IPS-18c (cell line): ENCODE measurements at regions not wholly inside any gene's neighbourhood (a gene's known extent, or its start where the extent isn't known, plus 50 kb on each side); places are given as distances from the start of the nearest gene placed in this dataset.

Experiments used
- H3K4me3 ChIP-seq: 2 replicates; pipeline ENCODE4 v1.7.0; 2013; ENCODE audit warnings: low read depth, mild to moderate bottlenecking, low read length, moderate library complexity; ENCODE audit not compliant: insufficient read depth
- H3K9me3 ChIP-seq: one replicate; pipeline ENCODE4 v1.6.1; 2013; ENCODE audit warnings: mild to moderate bottlenecking, low read length, moderate library complexity; ENCODE audit not compliant: control insufficient read depth, insufficient read depth

DNA sequence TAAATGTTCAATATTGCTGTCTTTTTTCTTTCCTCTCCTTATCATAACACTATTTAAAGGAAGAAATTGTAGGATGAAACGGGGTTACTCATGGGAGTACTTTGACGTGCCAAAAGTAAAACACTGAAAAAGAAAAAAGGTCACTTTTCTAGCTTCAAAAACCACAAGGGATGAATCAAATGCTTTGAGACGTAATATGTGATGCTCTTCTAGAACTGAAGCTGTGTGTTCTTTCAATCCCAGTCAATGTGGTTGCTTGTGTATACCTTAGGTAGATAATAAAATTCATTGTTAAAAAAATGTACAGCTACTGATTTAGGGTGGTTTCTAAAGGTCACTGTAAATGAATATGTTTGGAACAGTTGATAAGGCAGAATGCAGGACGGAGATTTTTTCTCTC lies 538.8 kb upstream of the ZNF717 start:
- Histone ChIP-seq H3K9me3 (no peaks in the 10 kb centered on the region), H3K4me3 (no peak overlapping the region)

GRCh38 chr3:76345878-76346277 lies 560.5 kb upstream of the ZNF717 start:
- Histone ChIP-seq H3K9me3 (no peaks in the 10 kb centered on the region), H3K4me3 (no peak overlapping the region)

DNA sequence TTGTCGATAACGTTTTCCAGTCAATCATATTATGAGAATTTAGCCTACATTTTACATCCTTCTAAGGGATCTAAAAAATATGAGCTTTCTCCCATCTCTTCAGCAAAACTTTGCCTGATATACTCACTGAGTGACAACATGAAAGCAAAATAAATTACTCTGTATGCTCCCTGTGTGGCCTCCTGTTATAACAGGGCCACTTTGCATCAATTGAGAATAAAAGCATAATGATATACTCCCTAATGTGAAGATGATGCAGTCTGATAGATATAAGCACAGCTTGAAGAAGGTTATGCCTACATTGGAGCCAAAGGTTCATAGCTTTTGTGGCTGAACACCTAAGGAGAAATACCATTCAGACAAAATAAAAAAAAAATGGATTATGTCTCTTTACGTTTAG lies 561.3 kb upstream of the ZNF717 start:
- H3K9me3 ChIP-seq = no peaks in the 10 kb centered on the region
- no peak overlapping the region for H3K4me3 ChIP-seq

- Histone ChIP-seq H3K4me3 (no peak overlapping the region), H3K9me3 (no peaks in the 10 kb centered on the region)
These were observed 564.5 kb upstream of the ZNF717 start for GRCh38 chr3:76349715-76350480.

- H3K9me3 ChIP-seq = no peaks in the 10 kb centered on the region
- H3K4me3 ChIP-seq = no peak overlapping the region
These were observed 566.7 kb upstream of the ZNF717 start for GRCh38 chr3:76352051-76352450.

GRCh38 chr3:76352511-76353284 lies 567.3 kb upstream of the ZNF717 start:
- Histone ChIP-seq H3K4me3 (no peak overlapping the region), H3K9me3 (no peaks in the 10 kb centered on the region)

GRCh38 chr3:76353683-76354082 lies 568.3 kb upstream of the ZNF717 start:
- H3K4me3 ChIP-seq = no peak overlapping the region; the same call in 1 of the 2 replicates
- no peaks in the 10 kb centered on the region for H3K9me3 ChIP-seq

DNA sequence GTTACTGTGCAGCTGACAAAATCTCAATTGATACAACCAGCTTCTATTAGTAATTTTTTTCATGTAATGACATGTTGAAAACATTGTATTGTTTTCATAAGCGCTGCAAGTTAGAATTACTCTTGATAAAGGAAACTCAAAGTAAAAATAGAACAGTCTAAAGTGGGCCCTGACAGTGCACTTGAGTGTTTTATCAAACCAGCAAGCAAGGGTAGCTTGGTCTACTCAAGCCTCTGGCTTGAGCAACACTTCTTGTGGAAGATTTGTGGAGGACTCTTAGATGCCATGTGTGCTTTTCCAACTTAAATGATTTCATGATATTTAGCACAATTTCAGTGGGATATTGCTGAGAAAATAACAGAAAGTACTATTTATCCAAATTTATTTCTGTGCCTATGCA lies 575.7 kb upstream of the ZNF717 start:
- no peaks in the 10 kb centered on the region for H3K9me3 ChIP-seq
- no peak overlapping the region for H3K4me3 ChIP-seq

GRCh38 chr3:76362643-76363042 lies 577.3 kb upstream of the ZNF717 start:
- Histone ChIP-seq H3K4me3 (no peak overlapping the region), H3K9me3 (no peaks in the 10 kb centered on the region)

DNA sequence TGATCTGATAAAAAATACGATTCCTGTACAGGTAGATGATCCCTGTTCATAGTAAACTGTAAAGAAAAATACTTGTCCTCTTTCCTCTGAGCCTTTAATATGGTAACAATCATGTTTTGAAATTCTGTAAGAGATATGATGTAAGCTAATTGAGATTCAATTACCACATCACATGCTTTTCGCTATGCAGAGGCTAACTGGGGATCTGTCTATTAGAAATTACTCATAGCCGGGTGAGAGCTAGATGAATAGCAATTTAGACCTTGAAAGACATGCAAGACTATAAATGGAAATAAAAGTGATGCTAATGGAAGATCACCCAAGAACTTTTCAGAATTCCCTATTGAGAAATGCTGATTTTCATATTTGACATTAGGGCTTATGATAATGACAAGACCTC lies 579.9 kb upstream of the ZNF717 start:
- Histone ChIP-seq H3K4me3 (no peak overlapping the region), H3K9me3 (no peaks in the 10 kb centered on the region)

GRCh38 chr3:76367281-76367680 lies 581.9 kb upstream of the ZNF717 start:
- Histone ChIP-seq H3K4me3 (no peak overlapping the region), H3K9me3 (no peaks in the 10 kb centered on the region)

- H3K9me3 ChIP-seq = no peaks in the 10 kb centered on the region
- no peak overlapping the region for H3K4me3 ChIP-seq
These were observed 583.8 kb upstream of the ZNF717 start for GRCh38 chr3:76369170-76369569.

DNA sequence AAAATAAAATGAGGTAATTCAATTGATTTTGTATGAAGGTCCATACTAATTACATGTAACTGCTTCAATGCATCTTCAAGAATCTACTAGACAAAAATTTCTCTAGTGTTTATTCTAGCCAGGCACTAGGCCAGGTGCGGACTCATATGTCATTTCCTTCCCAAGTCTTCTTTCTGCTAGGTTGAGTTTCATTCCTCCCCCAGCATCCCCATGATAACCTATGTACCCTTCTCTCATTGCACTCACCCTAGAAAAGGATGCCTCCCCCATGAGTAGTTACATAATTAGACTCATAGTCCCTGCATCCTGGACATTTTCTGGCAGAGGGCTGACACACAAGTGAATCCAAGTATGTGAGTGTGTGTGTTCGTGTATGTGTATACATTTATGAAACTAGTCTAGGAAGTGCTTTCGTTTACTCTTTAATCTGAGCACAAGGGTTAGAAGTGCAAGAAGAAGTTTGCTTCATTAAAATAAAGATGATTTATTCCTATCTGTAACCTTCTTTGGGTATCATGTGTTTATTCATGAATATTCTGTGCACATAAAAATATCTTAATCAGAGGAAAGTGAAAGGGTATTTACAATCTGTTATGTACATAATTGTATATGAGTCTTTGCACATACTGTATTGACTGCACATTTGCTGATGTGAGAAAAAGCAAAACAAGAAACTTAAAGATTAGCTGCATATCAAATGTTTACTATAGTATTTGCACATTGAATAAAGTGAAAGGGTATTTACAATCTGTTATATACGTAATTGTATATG lies 585.6 kb upstream of the ZNF717 start:
- Histone ChIP-seq H3K4me3 (no peak overlapping the region), H3K9me3 (no peaks in the 10 kb centered on the region)

GRCh38 chr3:76372497-76372896 lies 587.1 kb upstream of the ZNF717 start:
- Histone ChIP-seq H3K9me3 (no peaks in the 10 kb centered on the region), H3K4me3 (no peak overlapping the region)

DNA sequence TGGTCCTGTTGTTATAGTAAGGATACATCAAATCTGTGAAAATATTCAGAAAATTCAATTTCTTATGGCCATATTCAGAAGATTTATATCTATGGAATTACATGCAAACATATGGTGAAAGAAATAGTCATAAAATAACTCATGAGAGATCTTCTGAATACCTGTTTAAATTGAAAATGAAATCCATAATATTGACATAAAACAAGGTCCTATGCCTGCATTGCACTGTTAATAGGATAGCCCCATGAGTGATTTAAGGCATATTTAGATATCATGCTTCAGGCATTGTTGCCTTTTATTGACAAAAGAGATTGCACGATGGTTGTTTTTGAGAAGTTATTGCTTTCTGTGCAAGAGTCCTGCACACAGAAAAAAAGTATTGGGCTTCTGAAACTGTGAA lies 591.7 kb upstream of the ZNF717 start:
- Histone ChIP-seq H3K9me3 (no peaks in the 10 kb centered on the region), H3K4me3 (no peak overlapping the region)

DNA sequence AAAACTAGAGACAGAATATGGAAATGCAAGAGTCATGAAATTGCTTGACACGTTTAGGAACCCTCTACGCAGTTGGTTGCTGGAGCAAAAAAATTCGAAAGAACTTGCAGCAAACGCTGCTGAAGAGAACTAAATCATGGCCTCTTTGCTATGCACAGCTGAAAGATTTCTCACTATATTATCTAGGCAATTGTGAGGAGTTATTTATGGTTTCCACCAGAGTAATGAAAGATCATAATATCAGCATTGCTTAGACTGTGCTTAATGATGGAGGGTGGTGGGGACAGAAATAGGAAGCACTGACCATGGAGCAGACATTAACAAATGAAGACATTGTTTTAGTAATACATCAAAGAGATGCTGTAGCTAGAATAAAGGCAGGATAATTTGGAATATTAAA lies 593.4 kb upstream of the ZNF717 start:
- Histone ChIP-seq H3K4me3 (no peak overlapping the region), H3K9me3 (no peaks in the 10 kb centered on the region)

DNA sequence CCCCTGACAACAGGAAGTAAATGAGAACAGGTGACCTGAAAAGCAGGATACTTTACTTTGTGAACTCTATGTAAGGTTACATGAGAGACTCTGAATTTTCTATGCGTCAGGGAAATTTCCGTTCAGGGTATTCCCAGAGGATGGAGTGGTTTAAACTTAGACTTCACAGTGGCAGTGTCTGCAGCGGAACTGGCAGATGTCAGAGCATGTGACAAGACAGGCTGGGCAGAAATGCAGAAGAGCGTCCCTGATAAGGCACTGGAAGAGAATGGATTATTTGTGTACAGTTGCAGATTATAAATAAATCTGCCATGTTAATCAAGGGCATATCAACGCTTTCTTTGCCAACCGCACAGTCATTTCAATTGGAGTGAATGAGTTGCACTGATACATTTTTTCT lies 598.4 kb upstream of the ZNF717 start:
- H3K4me3 ChIP-seq = no peak overlapping the region

DNA sequence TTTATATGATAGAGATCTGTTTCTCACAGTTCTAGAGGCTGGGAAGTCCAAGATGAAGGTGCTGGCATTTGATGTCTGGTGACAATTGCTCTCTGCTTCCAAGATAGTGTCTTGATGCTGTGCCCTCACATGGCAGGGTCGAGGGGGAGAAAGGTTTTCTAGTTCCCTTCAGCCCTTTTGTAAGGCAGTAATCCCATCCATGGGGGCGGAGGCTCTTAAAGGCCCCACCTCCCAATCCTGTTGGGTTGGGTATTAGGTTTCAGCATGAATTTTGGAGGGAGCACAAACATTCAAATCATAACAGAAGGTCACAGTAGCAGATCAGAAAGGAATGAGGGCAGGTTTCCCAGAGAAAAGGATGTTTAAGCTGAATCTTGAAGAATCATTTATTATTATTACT lies 601.7 kb upstream of the ZNF717 start:
- Histone ChIP-seq H3K9me3 (no peaks in the 10 kb centered on the region), H3K4me3 (no peak overlapping the region)

More for the DNA sequence above, 598.4 kb upstream of the ZNF717 start:
- no peaks in the 10 kb centered on the region for H3K9me3 ChIP-seq
